ENCODE measurements at regions not wholly inside any gene's neighbourhood (a gene's known extent, or its start where the extent isn't known, plus 50 kb on each side); places are given as distances from the start of the nearest gene placed in this dataset.

GRCh38 chr7:68839014-68839413, 759.3 kb upstream of the AUTS2 start:
- TF ChIP-seq, protein P1, sequence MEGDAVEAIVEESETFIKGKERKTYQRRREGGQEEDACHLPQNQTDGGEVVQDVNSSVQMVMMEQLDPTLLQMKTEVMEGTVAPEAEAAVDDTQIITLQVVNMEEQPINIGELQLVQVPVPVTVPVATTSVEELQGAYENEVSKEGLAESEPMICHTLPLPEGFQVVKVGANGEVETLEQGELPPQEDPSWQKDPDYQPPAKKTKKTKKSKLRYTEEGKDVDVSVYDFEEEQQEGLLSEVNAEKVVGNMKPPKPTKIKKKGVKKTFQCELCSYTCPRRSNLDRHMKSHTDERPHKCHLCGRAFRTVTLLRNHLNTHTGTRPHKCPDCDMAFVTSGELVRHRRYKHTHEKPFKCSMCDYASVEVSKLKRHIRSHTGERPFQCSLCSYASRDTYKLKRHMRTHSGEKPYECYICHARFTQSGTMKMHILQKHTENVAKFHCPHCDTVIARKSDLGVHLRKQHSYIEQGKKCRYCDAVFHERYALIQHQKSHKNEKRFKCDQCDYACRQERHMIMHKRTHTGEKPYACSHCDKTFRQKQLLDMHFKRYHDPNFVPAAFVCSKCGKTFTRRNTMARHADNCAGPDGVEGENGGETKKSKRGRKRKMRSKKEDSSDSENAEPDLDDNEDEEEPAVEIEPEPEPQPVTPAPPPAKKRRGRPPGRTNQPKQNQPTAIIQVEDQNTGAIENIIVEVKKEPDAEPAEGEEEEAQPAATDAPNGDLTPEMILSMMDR (IDR thresholded peaks at IDR 0.05): no peak
- no peak for TF ChIP-seq POLR2A (IDR thresholded peaks at IDR 0.05)
